ENCODE measurements at regions not wholly inside any gene's neighbourhood (a gene's known extent, or its start where the extent isn't known, plus 50 kb on each side); places are given as distances from the start of the nearest gene placed in this dataset.

GRCh38 chr4:11620861-11621260, 192.2 kb upstream of the HS3ST1 start:
- no peak overlapping the region for H3K27ac ChIP-seq (ENCODE audit: low read length)

GRCh38 chr4:11618666-11619282, 190.1 kb upstream of the HS3ST1 start:
- no peaks in the 10 kb centered on the region for H3K9me3 ChIP-seq (ENCODE audit: insufficient read depth, low read length)
- peak overlapping the region; percentile 41 for H3K4me2 ChIP-seq (ENCODE audit: low read length)
- H3K4me1 ChIP-seq (ENCODE audit: low read length) = peaks cover 16% of the 10 kb centered on the region
- H3K4me3 ChIP-seq (ENCODE audit: low read length) = no peak overlapping the region
- no peaks in the 10 kb centered on the region for H3K27me3 ChIP-seq (ENCODE audit: low read depth, low read length)
- no peaks in the 10 kb centered on the region for H3K36me3 ChIP-seq (replicated peaks; ENCODE audit: low read depth, low read length)
- no peak overlapping the region for H2AFZ ChIP-seq (ENCODE audit: low read depth, low read length)
- H3K79me2 ChIP-seq (ENCODE audit: low read length) = no peaks in the 10 kb centered on the region
- H4K20me1 ChIP-seq (ENCODE audit: insufficient read depth, low read length) = no peaks in the 10 kb centered on the region
- peak overlapping the region; percentile 11 for H3K27ac ChIP-seq (ENCODE audit: low read length)
- H3K9ac ChIP-seq (ENCODE audit: low read length) = no peak overlapping the region
- TF ChIP-seq CTCF (IDR thresholded peaks at IDR 0.05; ENCODE audit: low read depth, low read length) (no peak), EZH2phosphoT487 (IDR thresholded peaks at IDR 0.05; ENCODE audit: low read depth) (no peak)

More at GRCh38 chr4:11620861-11621260, 192.2 kb upstream of the HS3ST1 start:
- Histone ChIP-seq H2AFZ (ENCODE audit: low read depth, low read length) (no peak overlapping the region), H3K79me2 (ENCODE audit: low read length) (no peaks in the 10 kb centered on the region), H3K9me3 (ENCODE audit: insufficient read depth, low read length) (no peaks in the 10 kb centered on the region), H3K4me3 (ENCODE audit: low read length) (no peak overlapping the region), H4K20me1 (ENCODE audit: insufficient read depth, low read length) (no peaks in the 10 kb centered on the region), H3K27me3 (ENCODE audit: low read depth, low read length) (no peaks in the 10 kb centered on the region), H3K4me2 (ENCODE audit: low read length) (no peak overlapping the region), H3K36me3 (replicated peaks; ENCODE audit: low read depth, low read length) (no peaks in the 10 kb centered on the region), H3K4me1 (ENCODE audit: low read length) (peaks cover 16% of the 10 kb centered on the region), H3K9ac (ENCODE audit: low read length) (no peak overlapping the region)
- TF ChIP-seq EZH2phosphoT487 (IDR thresholded peaks at IDR 0.05; ENCODE audit: low read depth) = no peak
- no peak for TF ChIP-seq CTCF (IDR thresholded peaks at IDR 0.05; ENCODE audit: low read depth, low read length)

- Histone ChIP-seq H4K20me1 (ENCODE audit: insufficient read depth, low read length) (no peaks in the 10 kb centered on the region), H3K4me3 (ENCODE audit: low read length) (no peak overlapping the region), H3K79me2 (ENCODE audit: low read length) (no peaks in the 10 kb centered on the region), H3K27me3 (ENCODE audit: low read depth, low read length) (no peaks in the 10 kb centered on the region), H3K27ac (ENCODE audit: low read length) (no peak overlapping the region), H3K4me2 (ENCODE audit: low read length) (no peak overlapping the region), H3K4me1 (ENCODE audit: low read length) (peaks cover 16% of the 10 kb centered on the region), H3K9ac (ENCODE audit: low read length) (no peak overlapping the region), H3K36me3 (replicated peaks; ENCODE audit: low read depth, low read length) (no peaks in the 10 kb centered on the region), H3K9me3 (ENCODE audit: insufficient read depth, low read length) (no peaks in the 10 kb centered on the region), H2AFZ (ENCODE audit: low read depth, low read length) (no peak overlapping the region)
- TF ChIP-seq CTCF (IDR thresholded peaks at IDR 0.05; ENCODE audit: low read depth, low read length) (no peak), EZH2phosphoT487 (IDR thresholded peaks at IDR 0.05; ENCODE audit: low read depth) (no peak)
These were observed 188.2 kb upstream of the HS3ST1 start for GRCh38 chr4:11616856-11617255.

GRCh38 chr4:11615601-11616000, 186.9 kb upstream of the HS3ST1 start:
- H3K79me2 ChIP-seq (ENCODE audit: low read length) = no peaks in the 10 kb centered on the region
- no peaks in the 10 kb centered on the region for H3K27me3 ChIP-seq (ENCODE audit: low read depth, low read length)
- no peak overlapping the region for H2AFZ ChIP-seq (ENCODE audit: low read depth, low read length)
- no peak overlapping the region for H3K9ac ChIP-seq (ENCODE audit: low read length)
- H3K36me3 ChIP-seq (replicated peaks; ENCODE audit: low read depth, low read length) = no peaks in the 10 kb centered on the region
- no peak overlapping the region for H3K4me3 ChIP-seq (ENCODE audit: low read length)
- no peak overlapping the region for H3K4me2 ChIP-seq (ENCODE audit: low read length)
- H3K4me1 ChIP-seq (ENCODE audit: low read length) = peaks cover 16% of the 10 kb centered on the region
- H3K9me3 ChIP-seq (ENCODE audit: insufficient read depth, low read length) = no peaks in the 10 kb centered on the region
- H4K20me1 ChIP-seq (ENCODE audit: insufficient read depth, low read length) = no peaks in the 10 kb centered on the region
- TF ChIP-seq EZH2phosphoT487 (IDR thresholded peaks at IDR 0.05; ENCODE audit: low read depth) (no peak), CTCF (IDR thresholded peaks at IDR 0.05; ENCODE audit: low read depth, low read length) (no peak)
- no peak overlapping the region for H3K27ac ChIP-seq (ENCODE audit: low read length)
